IMR-90 (cell line): ENCODE measurements at regions not wholly inside any gene's neighbourhood (a gene's known extent, or its start where the extent isn't known, plus 50 kb on each side); places are given as distances from the start of the nearest gene placed in this dataset.

ENCODE experiments used
- ATAC-seq: fragments of 200-7000 bp; cut with Tn5 transposase; 2 replicates; pipeline ENCODE4 v1.9.1; 2020; ENCODE audit warnings: low read depth, mild to moderate bottlenecking, moderate library complexity
- BruUV-seq: library from RNA; stranded (reverse); fragments of 400-500 nt; replicated peaks from 2 replicates; lab custom pipeline; 2021; lab: Mats Ljungman, UMichigan
- CTCF ChIA-PET: fragments of 300-600 bp; formaldehyde crosslinking; extraction: SDS; loops from one replicate; lab custom pipeline; 2021; ENCODE audit warnings: antibody characterized with exemption; lab: Yijun Ruan, JAX
- POLR2A ChIA-PET: fragments of 300-600 bp; sonication (Branson Sonifier 250); formaldehyde crosslinking; loops from one replicate; lab custom pipeline; 2022; ENCODE audit warnings: antibody characterized with exemption; ENCODE audit not compliant: unreplicated experiment; lab: Charles Lee
- DNase-seq: peaks from one replicate; pipeline ENCODE4 v3.0.0; 2013
- H2AFZ ChIP-seq: replicated peaks from 2 replicates; pipeline ENCODE3; 2013; ENCODE audit warnings: low read length, mild to moderate bottlenecking; ENCODE audit not compliant: poor library complexity
- H2AK5ac ChIP-seq: 2 replicates; pipeline ENCODE4 v1.6.1; 2013; ENCODE audit warnings: low read depth, low read length, inconsistent platforms
- H2AK9ac ChIP-seq: replicated peaks from 2 replicates; pipeline ENCODE3; 2013; ENCODE audit warnings: mild to moderate bottlenecking, low read depth, low read length, moderate library complexity; ENCODE audit not compliant: poor library complexity
- H2BK120ac ChIP-seq: 2 replicates; pipeline ENCODE4 v1.6.1; 2013; ENCODE audit warnings: low read depth, low read length, inconsistent platforms
- H2BK15ac ChIP-seq: 3 replicates; pipeline ENCODE4 v1.6.1; 2013; ENCODE audit warnings: low read depth, low read length, inconsistent platforms
- H2BK20ac ChIP-seq: 2 replicates; pipeline ENCODE4 v1.6.1; 2013; ENCODE audit warnings: low read depth, mild to moderate bottlenecking, inconsistent platforms, low read length, moderate library complexity
- H2BK5ac ChIP-seq: 2 replicates; pipeline ENCODE4 v1.6.1; 2013; ENCODE audit warnings: mild to moderate bottlenecking, low read depth, low read length, inconsistent platforms; ENCODE audit not compliant: poor library complexity, severe bottlenecking
- H3K14ac ChIP-seq: replicated peaks from 2 replicates; pipeline ENCODE4 v1.6.1; 2013; ENCODE audit warnings: low read depth, low read length, inconsistent platforms
- H3K18ac ChIP-seq: 2 replicates; pipeline ENCODE4 v1.6.1; 2013; ENCODE audit warnings: low read depth, low read length, control low read depth
- H3K23ac ChIP-seq: 2 replicates; pipeline ENCODE4 v1.6.1; 2013; ENCODE audit warnings: low read depth, low read length, inconsistent platforms
- H3K27ac ChIP-seq: 2 replicates; pipeline ENCODE4 v1.5.1; 2013; ENCODE audit warnings: mild to moderate bottlenecking, control low read depth, low read length; ENCODE audit not compliant: insufficient read depth
- H3K27me3 ChIP-seq: 2 replicates; pipeline ENCODE4 v1.6.1; 2013; ENCODE audit warnings: low read length; ENCODE audit not compliant: control insufficient read depth, insufficient read depth
- H3K36me3 ChIP-seq: 2 replicates; pipeline ENCODE4 v1.6.1; 2013; ENCODE audit warnings: low read length, mixed read lengths; ENCODE audit not compliant: control insufficient read depth, insufficient read depth
- H3K4ac ChIP-seq: 2 replicates; pipeline ENCODE4 v1.6.1; 2013; ENCODE audit warnings: low read depth, low read length, inconsistent platforms
- H3K4me1 ChIP-seq: 2 replicates; pipeline ENCODE4 v1.6.1; 2013; ENCODE audit warnings: low read length, mixed read lengths; ENCODE audit not compliant: control insufficient read depth, insufficient read depth
- H3K4me2 ChIP-seq: 2 replicates; pipeline ENCODE4 v1.6.1; 2013; ENCODE audit warnings: low read depth, mild to moderate bottlenecking, control low read depth, low read length, moderate library complexity
- H3K4me3 ChIP-seq: 2 replicates; pipeline ENCODE4 v1.5.1; 2013; ENCODE audit warnings: low read depth, mild to moderate bottlenecking, control low read depth, low read length, moderate library complexity; ENCODE audit not compliant: insufficient read depth
- H3K56ac ChIP-seq: 2 replicates; pipeline ENCODE4 v1.6.1; 2013; ENCODE audit warnings: low read length, inconsistent platforms; ENCODE audit not compliant: insufficient read depth; ENCODE audit errors: extremely low read depth
- H3K79me1 ChIP-seq, 2 experiments: 2 replicates each; pipeline ENCODE4 v1.6.1; 2013; ENCODE audit warnings: low read length in 2 of 2, inconsistent platforms in 1 of 2, low read depth in 1 of 2
- H3K9ac ChIP-seq: 2 replicates; pipeline ENCODE4 v1.6.1; 2013; ENCODE audit warnings: low read depth, low read length, control low read depth
- H3K9me1 ChIP-seq: 2 replicates; pipeline ENCODE4 v1.6.1; 2013; ENCODE audit warnings: low read length, inconsistent platforms; ENCODE audit not compliant: insufficient read depth
- H3K9me3 ChIP-seq: 2 replicates; pipeline ENCODE4 v1.6.1; 2013; ENCODE audit warnings: low read length; ENCODE audit not compliant: control insufficient read depth, insufficient read depth
- H4K20me1 ChIP-seq: 2 replicates; pipeline ENCODE4 v1.6.1; 2013; ENCODE audit warnings: low read length, inconsistent platforms; ENCODE audit not compliant: insufficient read depth
- H4K5ac ChIP-seq: 2 replicates; pipeline ENCODE4 v1.6.1; 2013; ENCODE audit warnings: mild to moderate bottlenecking, low read depth, low read length, control low read depth
- H4K8ac ChIP-seq, 2 experiments: 2 replicates each; pipeline ENCODE4 v1.6.1; 2013; ENCODE audit warnings: low read depth in 2 of 2, low read length in 2 of 2, control low read depth in 1 of 2, inconsistent platforms in 1 of 2
- H4K91ac ChIP-seq: 2 replicates; pipeline ENCODE4 v1.6.1; 2013; ENCODE audit warnings: low read depth, low read length, inconsistent platforms; ENCODE audit not compliant: insufficient read depth
- FOS ChIP-seq: fragments of 150-350 bp; IDR thresholded peaks from 2 replicates; pipeline ENCODE4 v1.6.1; 2016; ENCODE audit warnings: low read depth, low read length
- NFE2L2 ChIP-seq: fragments of 150-350 bp; IDR thresholded peaks from 2 replicates; pipeline ENCODE4 v1.6.1; 2016; ENCODE audit warnings: low read depth, mild to moderate bottlenecking, low read length
- RAD21 ChIP-seq: IDR thresholded peaks from 2 replicates; pipeline ENCODE4 v1.6.1; 2012; ENCODE audit warnings: low read length, improper control_type of control experiment
- WGBS, 2 experiments: methylation state at CpG; one replicate each; pipeline versions ENCODE4 v1.1.5 to v1.1.7; 2013; ENCODE audit warnings: missing lambda C conversion rate in 2 of 2; ENCODE audit not compliant: insufficient read length in 1 of 2; ENCODE audit errors: extremely low coverage in 2 of 2; 5-methylcytosine and 5-hydroxymethylcytosine counted together
- dilution Hi-C: fragments of 300-500 bp; cut with HindIII; formaldehyde crosslinking; loops from one replicate; pipeline ENCODE4 v1.14.3; 2018; ENCODE audit warnings: low sequenced_read_pairs; ENCODE audit not compliant: unreplicated experiment
- in situ Hi-C: fragments of 300-500 bp; cut with MboI; formaldehyde crosslinking; loops from 3 replicates; pipeline ENCODE4 v1.14.3; 2019; ENCODE audit warnings: low sequenced_read_pairs, inconsistent platforms, mixed read lengths
- intact Hi-C: fragments of 100-400 bp; cut with micrococcal nuclease; formaldehyde crosslinking; loops from 2 replicates; pipeline ENCODE4 v1.10.0; 2022

GRCh38 chr14:48113713-48114112, 438.3 kb upstream of the MDGA2 start:
- Histone ChIP-seq H2BK5ac (no peak overlapping the region), H3K79me1 (no peaks in the 10 kb centered on the region), H2BK20ac (no peak overlapping the region), H2AK9ac (no peak overlapping the region), H2AFZ (no peak overlapping the region), H2BK15ac (no peak overlapping the region), H4K91ac (no peak overlapping the region), H3K4me1 (no peaks in the 10 kb centered on the region), H3K9me1 (no peaks in the 10 kb centered on the region), H3K14ac (no peak overlapping the region), H2BK120ac (no peak overlapping the region), H3K36me3 (no peaks in the 10 kb centered on the region), H3K27ac (no peak overlapping the region), H3K23ac (no peak overlapping the region), H3K9ac (no peak overlapping the region), H4K20me1 (no peaks in the 10 kb centered on the region), H3K4me2 (no peak overlapping the region), H3K9me3 (peaks cover 2% of the 10 kb centered on the region; the same call in 1 of the 2 replicates), H2AK5ac (no peak overlapping the region), H3K4me3 (no peak overlapping the region), H4K5ac (no peak overlapping the region), H3K27me3 (no peaks in the 10 kb centered on the region), H3K4ac (no peak overlapping the region), H4K8ac (no peak overlapping the region), H3K18ac (no peak overlapping the region), H3K56ac (no peak overlapping the region)
- CTCF ChIA-PET = no interaction called here
- TF ChIP-seq NFE2L2 (0 out of 2 replicates have a peak, but pooled peaks have one; percentile 44), FOS (no peak), RAD21 (no peak)
- in situ Hi-C loops = no loop called here
- intact Hi-C loops = no loop called here
- DNase-seq = no peak
- ATAC-seq = no peak
- no CpG with 5 or more reads among the region's 6 CpGs for WGBS, 2 experiments
- dilution Hi-C loops = no loop called here
- BruUV-seq = no TSS peak
- POLR2A ChIA-PET = no interaction called here
